GM21786 (cell line): ENCODE measurements at regions not wholly inside any gene's neighbourhood (a gene's known extent, or its start where the extent isn't known, plus 50 kb on each side); places are given as distances from the start of the nearest gene placed in this dataset.

Source experiments
- ATAC-seq: cut with Tn5 transposase; IDR thresholded peaks from one replicate; pipeline ENCODE4 v1.9.1; 2021; ENCODE audit not compliant: unreplicated experiment

- no peak for ATAC-seq
These were observed 313.8 kb downstream of the UACA start for GRCh38 chr15:70449311-70450141.

- ATAC-seq, result no peak
These were observed 315.2 kb downstream of the UACA start for GRCh38 chr15:70447928-70448698.

- no peak for ATAC-seq
These were observed 315.8 kb downstream of the UACA start for GRCh38 chr15:70447521-70447920.

GRCh38 chr15:70447081-70447480, 316.3 kb downstream of the UACA start:
- no peak for ATAC-seq

- no peak for ATAC-seq
These were observed 319.7 kb downstream of the UACA start for GRCh38 chr15:70443486-70444273.

- no peak for ATAC-seq
These were observed 320.6 kb downstream of the UACA start for GRCh38 chr15:70442616-70443321.

GRCh38 chr15:70442211-70442610, 321.1 kb downstream of the UACA start:
- no peak for ATAC-seq

GRCh38 chr15:70440416-70441138, 322.8 kb downstream of the UACA start:
- no peak for ATAC-seq

DNA sequence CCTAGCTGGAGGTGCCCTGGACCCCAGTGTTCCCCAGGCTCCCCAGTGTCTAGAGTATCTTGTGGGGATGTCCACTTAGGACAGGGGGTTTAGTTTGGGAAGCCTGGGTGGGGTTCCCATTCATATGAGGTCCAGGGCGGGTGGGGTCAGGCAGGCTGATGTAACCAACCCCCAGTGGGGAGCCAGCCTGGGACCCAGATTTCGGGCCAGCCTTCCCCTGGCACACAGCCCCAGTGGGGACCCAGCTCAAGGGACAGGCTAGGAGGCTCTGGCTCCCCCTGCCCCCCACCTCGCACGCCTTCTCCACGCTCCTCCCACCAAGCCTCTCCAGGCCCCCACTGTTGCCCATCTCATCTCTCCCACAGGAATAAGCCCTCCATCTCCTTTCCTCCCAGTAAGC, 323.5 kb downstream of the UACA start:
- ATAC-seq, result no peak

DNA sequence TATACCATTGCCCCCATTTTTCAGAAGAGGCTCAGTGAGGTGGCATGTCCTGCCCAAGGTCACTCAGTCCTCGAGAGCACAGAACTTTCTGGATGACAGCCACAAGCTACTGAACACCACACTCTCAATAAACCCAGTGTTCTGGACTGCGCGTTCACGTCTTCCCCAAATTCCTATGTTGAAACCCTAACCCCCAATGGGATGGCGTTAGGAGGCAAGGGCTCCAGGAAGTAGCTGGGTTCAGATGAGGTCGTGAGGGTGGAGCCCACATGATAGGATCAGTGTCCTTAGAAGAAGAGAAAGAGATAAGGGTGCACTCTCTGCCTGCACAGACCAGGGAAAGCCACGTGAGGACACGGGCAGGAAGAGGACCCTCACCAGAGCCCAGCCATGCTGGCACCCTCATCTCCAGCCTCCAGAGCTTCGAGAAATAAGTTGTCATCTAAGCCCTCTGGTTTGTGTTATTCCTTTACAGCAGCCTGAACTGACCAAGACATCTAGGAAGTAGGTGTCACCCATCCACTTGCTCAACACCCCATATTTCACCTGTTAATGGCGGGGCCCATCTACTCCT, 324.0 kb downstream of the UACA start:
- ATAC-seq, result no peak

DNA sequence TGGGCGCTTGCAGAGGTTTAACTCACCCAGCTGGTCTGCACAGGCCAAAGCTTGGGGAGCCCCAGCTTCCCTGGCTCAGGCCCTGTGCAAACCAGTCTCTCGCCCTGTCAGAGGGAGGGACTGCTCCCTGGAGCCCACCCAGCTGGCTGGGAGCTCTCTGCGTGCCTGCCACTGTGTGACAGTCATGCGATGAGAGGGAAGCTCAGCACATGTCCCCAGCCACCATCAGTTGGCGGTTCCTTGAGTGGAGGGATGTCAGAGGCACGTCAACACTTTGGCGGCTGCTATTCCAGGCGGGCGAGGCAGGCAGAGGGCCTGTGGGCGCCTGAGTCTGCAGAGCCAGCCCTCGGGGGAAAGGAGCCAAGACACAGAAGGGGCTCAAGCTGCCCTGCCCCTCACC, 324.6 kb downstream of the UACA start:
- ATAC-seq, result no peak

- no peak for ATAC-seq
These were observed 325.4 kb downstream of the UACA start for GRCh38 chr15:70437882-70438451.

DNA sequence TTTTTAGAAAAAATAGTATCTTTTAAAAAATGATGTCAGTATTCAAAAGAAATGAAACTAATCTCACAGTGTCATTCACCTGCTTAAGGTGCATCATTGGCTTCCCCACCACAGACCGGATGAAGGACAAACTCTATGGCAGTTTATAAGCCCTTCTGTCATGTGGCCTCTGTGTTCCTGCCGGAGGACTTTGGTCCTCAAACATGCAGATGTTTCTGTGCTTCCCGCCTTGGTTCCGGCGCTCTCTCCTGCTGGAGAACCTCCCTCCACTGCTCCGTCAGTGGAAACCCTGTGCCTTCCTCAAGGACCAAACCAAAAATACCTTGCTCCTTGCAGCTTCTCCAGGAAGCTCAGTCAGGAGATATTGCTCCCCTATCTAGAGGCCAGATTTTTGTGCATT, 326.3 kb downstream of the UACA start:
- ATAC-seq, result no peak

- ATAC-seq, result peak; percentile 54
These were observed 326.9 kb downstream of the UACA start for GRCh38 chr15:70436428-70436827.

DNA sequence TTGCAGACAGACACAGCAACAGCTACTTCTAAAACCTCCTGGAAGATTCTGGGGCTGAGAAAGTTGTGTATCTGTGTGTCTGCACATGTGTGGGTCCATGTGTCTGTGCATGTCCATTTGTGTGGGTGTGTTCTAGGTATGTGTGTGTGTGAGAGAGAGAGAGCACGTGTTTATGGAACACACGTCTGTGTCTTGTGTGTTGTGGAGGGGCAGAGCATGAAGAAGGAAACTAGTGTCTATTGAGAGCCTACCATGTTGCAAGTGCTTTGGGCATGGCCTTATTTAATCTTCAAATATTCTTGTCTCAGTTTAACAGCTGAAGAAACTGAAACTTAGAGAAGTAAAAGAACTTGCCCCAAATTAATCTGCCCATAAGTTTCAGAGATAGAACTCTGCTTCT, 327.5 kb downstream of the UACA start:
- ATAC-seq, result peak; percentile 39

DNA sequence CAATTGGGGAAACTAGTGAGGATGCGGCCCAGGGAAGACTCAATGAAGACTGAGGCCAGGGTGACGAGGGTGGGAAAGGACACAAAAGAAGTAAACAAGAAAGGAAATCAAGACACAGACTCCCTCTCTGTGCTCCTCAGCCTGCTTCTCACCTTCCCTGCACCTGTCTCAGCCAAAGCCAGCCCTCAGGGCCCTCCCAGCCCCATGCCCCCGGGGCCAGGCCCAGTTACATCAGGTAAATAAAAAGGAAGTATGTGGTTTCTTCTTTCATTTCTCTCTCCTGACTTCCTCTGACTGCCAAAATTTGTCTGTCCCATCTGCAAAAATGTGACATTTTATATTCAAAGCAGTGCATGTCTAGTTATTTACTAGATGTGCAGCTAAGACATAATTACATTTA, 328.0 kb downstream of the UACA start:
- ATAC-seq, result no peak

DNA sequence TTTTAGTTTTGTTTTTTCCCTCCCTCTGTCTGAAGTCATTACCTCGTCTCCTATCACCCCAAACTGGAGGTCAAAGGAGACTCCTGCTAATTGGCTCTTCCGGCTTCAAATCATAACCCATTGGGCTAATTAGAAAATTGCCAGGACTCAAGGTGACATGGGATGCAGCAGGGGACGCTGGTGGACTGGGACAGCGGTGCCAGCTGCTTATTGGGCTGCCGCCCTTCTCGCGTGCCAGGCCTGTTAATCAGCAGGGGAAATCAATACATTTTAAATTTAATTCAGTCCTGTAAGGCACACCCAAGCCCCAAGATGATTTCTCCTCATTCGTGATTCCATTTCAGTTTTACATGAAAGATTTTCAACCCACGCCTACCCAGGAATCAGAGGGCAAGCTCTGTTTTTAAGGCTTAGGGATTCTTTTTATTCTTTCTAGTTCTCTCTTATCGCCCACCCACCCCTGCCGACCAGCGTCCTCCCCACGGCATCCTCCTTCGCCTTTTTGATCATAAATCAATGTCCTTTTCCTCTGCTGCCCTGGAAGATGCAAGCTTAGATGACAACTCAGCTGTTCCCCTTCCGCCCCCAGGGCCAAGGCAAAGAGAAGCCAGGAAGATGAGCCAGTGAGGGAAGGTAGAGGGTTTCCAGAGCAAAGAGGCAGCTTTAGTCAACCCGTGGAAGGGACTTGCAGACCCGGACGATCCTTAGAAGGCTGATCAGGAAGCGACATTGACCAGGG, 329.6 kb downstream of the UACA start:
- no peak for ATAC-seq

DNA sequence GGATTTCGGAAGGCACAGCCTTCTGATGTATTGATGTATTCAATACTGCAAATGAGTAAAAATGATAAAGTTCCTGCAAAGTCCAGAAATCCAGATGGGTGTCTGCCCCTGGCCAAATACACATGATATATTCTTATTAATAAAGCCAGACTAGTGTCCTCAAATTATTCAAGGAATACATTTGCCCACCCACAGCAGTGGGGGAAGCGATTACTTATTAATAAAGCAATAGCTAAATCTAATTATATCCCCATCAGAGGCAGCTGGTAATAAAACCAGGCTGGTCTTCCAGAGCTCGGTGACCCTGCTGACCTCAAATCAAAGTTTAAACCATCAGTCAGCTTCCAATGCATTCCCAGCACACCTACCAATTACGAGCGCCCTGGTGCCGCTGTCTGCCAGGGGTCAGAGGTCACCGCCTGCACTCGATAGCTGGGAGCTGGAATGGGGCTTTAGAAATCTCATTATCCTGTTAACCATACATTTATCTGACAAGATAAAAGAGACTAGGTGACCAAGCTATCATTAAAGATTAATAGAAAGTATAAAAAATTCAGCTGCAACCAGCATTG, 330.3 kb downstream of the UACA start:
- ATAC-seq, result no peak

DNA sequence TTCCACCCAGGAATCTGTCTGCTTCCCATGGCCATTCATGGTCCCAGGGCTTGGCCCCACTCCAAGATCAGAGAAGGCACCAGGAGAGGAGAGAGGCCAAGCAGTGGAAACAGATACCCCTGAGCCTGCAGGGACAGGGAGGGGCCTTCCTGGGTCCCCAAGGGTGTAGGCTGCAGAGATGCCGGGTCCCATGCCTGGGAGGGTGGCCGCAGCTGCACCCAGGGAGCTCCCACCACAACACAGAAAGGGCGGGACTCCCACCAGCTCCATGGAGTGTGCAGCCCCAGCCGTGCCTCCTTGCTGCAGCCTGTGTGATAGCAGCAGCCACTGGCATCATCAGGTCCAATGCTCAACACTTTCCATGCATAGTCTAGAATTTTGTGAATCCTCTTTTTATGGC, 331.5 kb downstream of the UACA start:
- ATAC-seq, result no peak
